ENCODE measurements at regions not wholly inside any gene's neighbourhood (a gene's known extent, or its start where the extent isn't known, plus 50 kb on each side); places are given as distances from the start of the nearest gene placed in this dataset.

DNA sequence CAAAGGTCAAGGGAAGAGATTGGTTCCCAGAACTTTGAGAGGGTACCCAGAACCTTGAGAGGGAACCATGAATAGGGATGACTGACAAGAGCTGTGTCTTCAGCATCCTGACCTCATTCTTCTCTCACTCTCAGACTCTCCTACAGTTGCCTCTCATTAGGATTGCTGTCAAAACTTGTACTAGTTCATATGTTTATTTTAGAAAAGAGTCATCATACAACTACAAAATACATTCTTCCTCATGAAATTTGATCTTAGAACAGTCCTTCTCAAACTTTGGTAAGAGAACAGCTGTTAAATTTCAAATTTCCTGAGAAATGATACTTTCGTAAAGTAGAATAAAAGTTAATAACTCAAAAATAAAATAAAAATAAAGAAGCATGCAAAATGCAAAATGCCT, 161.4 kb upstream of the ZRANB2 start:
- TF ChIP-seq EP300 (IDR thresholded peaks at IDR 0.05) (no peak), CTCF (IDR thresholded peaks at IDR 0.05) (no peak)
